Stomach (tissue), 8 donors: ENCODE measurements at regions not wholly inside any gene's neighbourhood (a gene's known extent, or its start where the extent isn't known, plus 50 kb on each side); places are given as distances from the start of the nearest gene placed in this dataset.
A peak's percentile ranks its signal among the peaks of the same experiment; 100 is the strongest.

Experiments used
- DNase-seq, 2 donors: peaks; one replicate each; pipeline versions ENCODE4 v3.0.0 to v3.0.0-alpha.2; 2013 to 2019
- H3K27ac ChIP-seq, 5 donors: fragments of 200-600 bp in 4 of 5; sonication (generic) in 4 of 5; one replicate each; pipeline ENCODE4 v1.5.1; 2013 to 2019; ENCODE audit warnings: mild to moderate bottlenecking in 1 of 5, moderate library complexity in 1 of 5
- H3K27me3 ChIP-seq, 3 donors: fragments of 200-600 bp; sonication (generic); one replicate each; pipeline ENCODE4 v1.5.1; 2017 to 2019; ENCODE audit warnings: mixed run types in 1 of 3
- H3K36me3 ChIP-seq, 4 donors: fragments of 200-600 bp; sonication (generic); 1 replicate in 3 of 4; 2 replicates in 1 of 4; pipeline ENCODE4 v1.5.1; 2016 to 2019
- H3K4me1 ChIP-seq, 4 donors: fragments of 200-600 bp; sonication (generic); one replicate each; pipeline ENCODE4 v1.5.1; 2016 to 2019
- H3K4me3 ChIP-seq, 4 donors: fragments of 200-600 bp; sonication (generic) in 3 of 4; one replicate each; pipeline ENCODE4 v1.5.1; 2016 to 2019; ENCODE audit warnings: mild to moderate bottlenecking in 1 of 4
- H3K9me3 ChIP-seq, 4 donors: fragments of 200-600 bp; sonication (generic); one replicate each; pipeline ENCODE4 v1.5.1; 2016 to 2019
- CTCF ChIP-seq, 7 experiments: fragments of 450-650 bp in 4 of 7; fragments of 200-600 bp in 3 of 7; sonication (generic) in 3 of 7; IDR thresholded peaks; one replicate each; pipeline ENCODE4 v1.5.1; 2016 to 2019; ENCODE audit warnings: antibody characterized with exemption in 7 of 7, control low read depth in 2 of 7, mild to moderate bottlenecking in 1 of 7
- EP300 ChIP-seq: sonication (generic); formaldehyde crosslinking; IDR thresholded peaks from one replicate; pipeline ENCODE4 v1.6.1; 2017; ENCODE audit warnings: antibody characterized with exemption
- POLR2A ChIP-seq, 4 donors: fragments of 450-650 bp; IDR thresholded peaks; one replicate each; pipeline ENCODE4 v1.6.1; 2016; ENCODE audit warnings: antibody characterized with exemption in 4 of 4, control low read depth in 2 of 4, mild to moderate bottlenecking in 1 of 4, moderate library complexity in 1 of 4
- POLR2AphosphoS5 ChIP-seq, 3 donors: sonication (generic); formaldehyde crosslinking; IDR thresholded peaks; one replicate each; pipeline ENCODE4 v1.6.1; 2016; ENCODE audit warnings: antibody characterized with exemption in 3 of 3
- WGBS, 5 donors: extraction: QIAGEN DNeasy Blood & Tissue Kit in 3 of 5; methylation state at CpG; one replicate each; pipeline versions ENCODE4 v1.1.5 to v1.1.7; 2013 to 2018; 5-methylcytosine and 5-hydroxymethylcytosine counted together
- intact Hi-C: fragments of 100-400 bp; cut with DNase I; formaldehyde crosslinking; loops from one replicate; pipeline ENCODE4 v1.15.1; 2023; ENCODE audit warnings: low total_unique reads
- donor health status: healthy with polysubstance abuse.
- donor health status: Bipolar disorder and iron deficiency.
- donor health status: healthy.

GRCh38 chr5:130729541-130729940 lies 435.5 kb downstream of the HINT1 start:
- no peak overlapping the region for H3K4me3 ChIP-seq
- no peaks in the 10 kb centered on the region for H3K4me1 ChIP-seq
- intact Hi-C loops = no loop called here
- no peak overlapping the region for H3K27ac ChIP-seq
- H3K27me3 ChIP-seq = no peaks in the 10 kb centered on the region
- WGBS, 5 donors = 40 to 63% (median 55%) methylated on average over 2 of the region's 2 CpGs
- TF ChIP-seq POLR2AphosphoS5 (IDR thresholded peaks at IDR 0.05) (no peak), EP300 (no peak), POLR2A (IDR thresholded peaks at IDR 0.05) (no peak), CTCF (IDR thresholded peaks at IDR 0.05) (no peak)
- no peaks in the 10 kb centered on the region for H3K36me3 ChIP-seq
- H3K9me3 ChIP-seq = peaks cover 0 to 17% (median 9%) of the 10 kb centered on the region in 4 donors
- no peak for DNase-seq

- 75 to 84% (median 79%) methylated on average over 1 of the region's 1 CpG for WGBS, 5 donors
- intact Hi-C loops = no loop called here
Observed at GRCh38 chr5:130727830-130728229, 437.2 kb downstream of the HINT1 start.

GRCh38 chr5:130724658-130725057 lies 440.4 kb downstream of the HINT1 start:
- no peak overlapping the region for H3K27ac ChIP-seq
- no peak for TF ChIP-seq POLR2AphosphoS5 (IDR thresholded peaks at IDR 0.05)
- no peak for TF ChIP-seq POLR2A (IDR thresholded peaks at IDR 0.05)
- no peak for TF ChIP-seq EP300
- TF ChIP-seq CTCF (IDR thresholded peaks at IDR 0.05) = no peak
- no peaks in the 10 kb centered on the region for H3K36me3 ChIP-seq
- no peaks in the 10 kb centered on the region for H3K27me3 ChIP-seq
- DNase-seq = no peak
- H3K4me1 ChIP-seq = no peaks in the 10 kb centered on the region
- H3K9me3 ChIP-seq = no peaks in the 10 kb centered on the region
- no peak overlapping the region for H3K4me3 ChIP-seq
- WGBS, 5 donors = 81 to 88% (median 85%) methylated on average over 5 of the region's 5 CpGs
- intact Hi-C loops = no loop called here

More at GRCh38 chr5:130727830-130728229, 437.2 kb downstream of the HINT1 start:
- no peak overlapping the region for H3K27ac ChIP-seq
- no peak for TF ChIP-seq EP300
- no peak for TF ChIP-seq CTCF (IDR thresholded peaks at IDR 0.05)
- peaks cover 0 to 17% (median 9%) of the 10 kb centered on the region in 4 donors for H3K9me3 ChIP-seq
- DNase-seq = no peak
- H3K36me3 ChIP-seq = no peaks in the 10 kb centered on the region
- no peak overlapping the region for H3K4me3 ChIP-seq
- no peaks in the 10 kb centered on the region for H3K27me3 ChIP-seq
- no peaks in the 10 kb centered on the region for H3K4me1 ChIP-seq

GRCh38 chr5:130720355-130720754 lies 444.7 kb downstream of the HINT1 start:
- intact Hi-C loops = no loop called here
- H3K36me3 ChIP-seq = no peaks in the 10 kb centered on the region
- no peaks in the 10 kb centered on the region for H3K9me3 ChIP-seq
- 3 to 19% (median 16%) methylated on average over 1 of the region's 1 CpG for WGBS, 5 donors
- no peak overlapping the region for H3K27ac ChIP-seq
- peak in 2 of 7 experiments; percentile 8 to 19 for TF ChIP-seq CTCF (IDR thresholded peaks at IDR 0.05)
- TF ChIP-seq POLR2A (IDR thresholded peaks at IDR 0.05) = no peak
- no peak for TF ChIP-seq EP300
- H3K27me3 ChIP-seq = no peaks in the 10 kb centered on the region
- H3K4me1 ChIP-seq = no peaks in the 10 kb centered on the region
- peak in 1 of 2 donors; percentile 72 for DNase-seq
- no peak overlapping the region for H3K4me3 ChIP-seq
